ENCODE measurements at regions not wholly inside any gene's neighbourhood (a gene's known extent, or its start where the extent isn't known, plus 50 kb on each side); places are given as distances from the start of the nearest gene placed in this dataset.

DNA sequence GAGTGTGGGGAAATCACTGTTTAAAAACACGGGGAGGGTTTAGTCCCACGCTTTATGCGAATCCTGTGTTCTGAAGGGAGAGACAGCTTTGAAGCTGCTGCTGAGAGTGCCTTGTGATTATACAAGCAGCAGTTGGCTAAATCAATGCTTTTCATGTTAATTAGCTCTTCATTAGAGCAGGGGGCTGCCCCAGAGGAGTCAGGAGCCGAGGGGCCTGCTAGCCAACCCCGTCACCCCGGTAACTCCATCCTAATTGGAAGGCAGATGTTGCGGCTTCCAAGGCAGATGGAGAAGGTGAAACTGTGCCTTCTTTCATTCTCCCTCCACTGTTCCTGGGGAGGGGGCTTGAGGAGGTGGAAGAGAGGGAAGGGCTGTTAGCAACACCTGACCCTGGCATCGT is 92.4 kb upstream of the ANKRD34C start:
- intact Hi-C loops (cut with DNase I), result no loop called here
- no peak for DNase-seq (ENCODE audit: low spot score)

DNA sequence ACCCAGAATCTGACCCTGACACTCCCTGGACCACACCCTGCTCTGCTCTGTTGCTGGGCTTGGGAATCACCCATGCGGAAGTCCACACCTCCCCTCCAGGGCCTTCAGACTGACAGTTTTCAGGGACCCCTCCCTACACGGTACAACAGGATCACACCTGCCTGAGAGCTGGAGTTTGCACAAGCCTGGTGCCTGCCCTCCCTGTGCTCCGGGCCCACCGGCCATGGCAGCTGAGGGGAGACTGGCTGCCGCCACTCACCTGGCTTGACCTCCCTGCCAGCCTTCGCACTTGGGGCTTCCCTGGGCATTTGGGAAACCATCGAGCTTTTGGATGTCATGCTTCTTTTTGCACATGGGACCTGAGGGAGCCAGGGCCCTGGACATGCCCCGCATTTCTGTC is 95.9 kb upstream of the ANKRD34C start:
- peak; percentile 53 for DNase-seq (ENCODE audit: low spot score)
- intact Hi-C loops (cut with DNase I), result no loop called here

DNA sequence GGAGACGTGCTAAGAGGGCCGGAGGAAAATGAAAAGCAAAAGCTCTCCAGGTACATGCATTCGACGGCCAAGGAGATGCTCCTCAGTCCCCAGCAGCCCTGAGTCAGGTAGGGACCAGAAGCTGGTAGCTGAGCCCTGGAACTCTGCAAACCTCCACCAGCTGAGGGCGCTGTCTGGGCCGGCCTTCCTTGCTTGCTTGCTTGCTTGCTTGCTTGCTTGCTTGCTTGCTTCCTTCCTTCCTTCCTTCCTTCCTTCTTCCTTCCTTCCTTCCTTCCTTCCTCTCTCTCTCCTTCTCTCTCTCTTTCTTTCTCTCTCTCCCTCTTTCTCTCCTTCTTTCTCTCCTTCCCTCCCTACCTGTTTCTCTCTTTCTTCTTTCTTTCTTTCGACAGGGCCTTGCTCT is 94.6 kb upstream of the RASGRF1 start:
- intact Hi-C loops (cut with DNase I), result loop anchor here (2.0 kb wide), 1 partner anchor 274 kb away; no protein-coding TSS in a partner anchor
- peak; percentile 70 for DNase-seq (ENCODE audit: low spot score)

GRCh38 chr15:79184465-79184892 is 93.9 kb upstream of the RASGRF1 start:
- intact Hi-C loops (cut with DNase I), result loop anchor here (1.0 to 2.0 kb wide), 2 partner anchors 156 to 274 kb away; no protein-coding TSS in a partner anchor
- peak; percentile 71 for DNase-seq (ENCODE audit: low spot score)

DNA sequence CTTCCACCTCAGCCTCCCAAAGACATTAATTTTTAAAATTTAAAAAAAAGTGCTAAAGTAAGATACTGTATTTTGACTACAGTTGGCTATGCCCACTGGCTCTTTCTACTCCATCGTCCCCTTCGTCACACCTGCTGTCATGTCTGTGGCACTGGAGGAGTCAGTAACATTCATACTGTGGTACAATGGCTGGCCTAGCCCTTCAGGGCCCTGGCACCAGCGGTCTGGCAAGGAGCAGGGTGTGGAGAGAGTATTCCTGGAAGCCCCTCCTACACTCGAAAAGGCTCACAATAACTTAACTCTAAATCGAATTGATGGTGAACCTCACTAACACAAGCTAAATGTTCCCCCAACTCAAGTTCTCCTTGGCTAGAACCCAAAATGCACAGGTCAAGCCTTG is 89.7 kb upstream of the RASGRF1 start:
- DNase-seq (ENCODE audit: low spot score), result peak; percentile 55
- intact Hi-C loops (cut with DNase I), result no loop called here

DNA sequence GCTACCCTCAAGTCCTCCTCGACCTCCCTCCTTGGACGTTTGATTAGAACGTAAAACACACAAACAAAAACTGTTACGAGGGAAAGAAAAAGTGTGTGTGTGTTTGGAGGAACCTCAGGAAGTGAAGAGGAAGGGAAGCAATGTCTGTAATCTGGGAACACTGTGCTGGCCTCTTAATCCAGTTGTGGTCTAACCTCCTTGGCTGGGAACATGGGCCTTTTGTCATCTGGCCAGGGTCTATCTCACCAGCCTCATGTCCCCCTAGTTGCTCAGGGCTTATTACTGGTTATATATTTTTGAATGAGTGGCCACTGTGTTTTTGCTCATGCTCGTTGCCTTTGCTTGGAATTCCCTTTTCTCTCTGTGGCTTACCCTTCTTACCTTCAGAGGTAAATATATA is 89.0 kb upstream of the RASGRF1 start:
- peak; percentile 19 for DNase-seq (ENCODE audit: low spot score)
- intact Hi-C loops (cut with DNase I), result no loop called here

GRCh38 chr15:79179108-79179561 is 88.6 kb upstream of the RASGRF1 start:
- intact Hi-C loops (cut with DNase I), result no loop called here
- DNase-seq (ENCODE audit: low spot score), result peak; percentile 72

DNA sequence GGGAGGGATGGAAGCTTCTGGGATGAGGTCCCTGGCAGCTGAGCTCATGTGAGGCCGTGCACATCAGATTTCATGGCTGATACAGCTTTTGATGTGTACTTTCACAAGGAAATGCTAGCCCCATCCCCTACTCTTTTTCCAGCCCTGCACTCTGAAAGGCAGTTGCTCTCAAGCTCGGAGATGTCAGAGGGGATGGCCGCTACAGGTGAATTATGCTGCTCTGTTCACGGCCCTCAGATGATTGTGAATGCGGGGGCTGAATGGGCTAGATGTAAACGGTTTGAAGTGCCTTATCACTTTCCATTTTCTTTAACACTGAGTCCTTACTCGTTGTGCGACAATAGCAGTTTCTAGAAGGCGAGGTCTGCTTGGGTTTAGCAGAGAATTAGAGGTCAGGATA is 88.0 kb upstream of the RASGRF1 start:
- intact Hi-C loops (cut with DNase I), result no loop called here
- peak; percentile 12 for DNase-seq (ENCODE audit: low spot score)

- intact Hi-C loops (cut with DNase I), result no loop called here
- peak; percentile 53 for DNase-seq (ENCODE audit: low spot score)
These were observed 85.6 kb upstream of the RASGRF1 start for GRCh38 chr15:79176151-79176550.

DNA sequence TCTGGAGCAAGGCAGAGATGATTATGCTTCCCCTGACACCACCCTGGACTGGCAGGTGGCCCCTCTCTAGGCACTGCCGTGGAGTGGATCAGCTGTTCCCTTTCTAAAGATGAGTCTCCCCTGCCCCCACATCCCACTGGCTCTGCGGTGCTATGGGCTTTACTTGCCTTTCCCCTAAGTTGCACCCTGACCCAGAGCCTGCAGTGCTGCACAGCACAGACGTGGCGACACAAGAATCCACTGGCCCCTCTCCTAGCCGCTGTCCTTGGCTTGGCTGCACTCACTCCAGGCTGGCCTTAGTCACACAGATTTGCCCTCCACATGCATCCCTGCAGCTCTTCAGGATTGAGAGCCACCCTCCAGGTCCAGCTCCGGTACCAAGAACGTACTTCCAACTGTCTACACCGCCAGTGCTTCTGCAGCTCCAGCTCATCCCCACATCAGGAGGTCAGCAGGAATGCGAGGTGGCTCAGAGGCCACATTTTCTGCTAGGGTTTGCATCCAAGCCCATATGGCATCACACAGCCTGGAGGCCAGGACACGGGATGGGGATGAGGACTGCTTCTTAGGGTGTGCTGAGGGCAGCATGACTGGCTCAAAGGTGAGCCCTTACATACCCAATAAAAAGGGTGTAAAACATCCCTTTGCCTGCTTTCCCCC is 82.4 kb upstream of the RASGRF1 start:
- intact Hi-C loops (cut with DNase I), result no loop called here
- peak; percentile 47 for DNase-seq (ENCODE audit: low spot score)

GRCh38 chr15:79172032-79172481 is 81.5 kb upstream of the RASGRF1 start:
- intact Hi-C loops (cut with DNase I), result no loop called here
- no peak for DNase-seq (ENCODE audit: low spot score)

DNA sequence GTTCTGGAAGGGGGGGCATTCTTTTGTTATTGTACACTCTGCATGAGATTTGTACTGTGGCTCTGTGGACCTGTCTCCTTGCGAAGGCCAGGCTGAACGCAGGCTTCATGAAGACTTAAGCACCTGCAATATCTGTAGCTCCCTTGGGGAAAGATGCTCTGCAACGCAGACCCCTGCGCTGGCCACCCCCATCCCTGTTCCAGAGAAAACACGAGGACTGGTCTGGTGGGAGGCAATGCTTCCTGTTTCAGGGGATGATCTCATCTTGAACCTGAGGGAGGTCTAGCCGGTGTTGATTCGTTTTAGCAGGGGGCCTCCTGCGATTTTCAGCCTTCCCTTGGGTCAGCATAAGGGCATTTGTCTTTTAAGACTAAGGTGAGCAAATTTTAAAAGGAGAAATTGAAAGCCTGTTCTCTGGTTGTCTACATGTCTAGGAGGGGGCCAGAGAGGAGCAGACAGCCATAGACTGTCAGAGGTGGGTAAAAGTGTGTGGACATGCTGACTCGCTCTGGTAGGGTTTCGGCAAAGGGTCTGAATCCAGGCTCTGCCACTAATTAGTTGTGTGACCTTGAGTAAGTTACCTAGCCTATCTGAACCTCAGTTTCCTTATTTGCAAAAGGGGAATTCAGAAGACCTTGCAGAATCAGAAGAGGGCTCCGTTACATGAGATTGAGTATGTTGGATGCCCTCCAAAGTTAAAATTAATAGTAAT is 80.9 kb upstream of the RASGRF1 start:
- intact Hi-C loops (cut with DNase I), result no loop called here
- peak; percentile 54 for DNase-seq (ENCODE audit: low spot score)

- DNase-seq (ENCODE audit: low spot score), result no peak
- intact Hi-C loops (cut with DNase I), result no loop called here
These were observed 79.7 kb upstream of the RASGRF1 start for GRCh38 chr15:79170256-79170664.

- intact Hi-C loops (cut with DNase I), result no loop called here
- DNase-seq (ENCODE audit: low spot score), result no peak
These were observed 79.0 kb upstream of the RASGRF1 start for GRCh38 chr15:79169526-79170133.

DNA sequence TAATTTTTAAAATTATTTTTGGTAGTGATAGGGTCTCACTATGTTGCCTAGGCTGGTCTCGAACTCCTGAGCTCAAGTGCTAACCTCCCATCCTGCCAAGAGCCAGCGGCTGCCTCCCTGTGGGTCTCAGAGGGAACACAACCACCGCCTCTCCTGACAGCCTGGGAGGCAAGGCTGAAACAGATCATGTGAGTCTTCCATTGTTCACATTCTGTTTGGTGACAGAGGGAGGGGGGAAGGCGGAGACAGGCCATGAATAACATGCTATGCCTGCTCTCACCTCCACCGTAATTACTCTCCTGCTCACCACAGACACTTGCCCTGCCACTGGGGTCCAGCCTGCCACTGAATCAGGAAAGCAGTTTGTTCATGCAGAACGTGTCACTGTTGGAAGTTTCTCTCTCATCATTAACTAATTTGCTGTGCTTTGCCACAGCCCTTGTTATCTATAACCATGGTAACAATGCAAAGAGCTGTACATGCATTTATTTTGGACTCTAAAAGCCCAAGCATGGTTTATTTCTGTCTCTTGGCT is 78.4 kb upstream of the RASGRF1 start:
- peak; percentile 70 for DNase-seq (ENCODE audit: low spot score)
- intact Hi-C loops (cut with DNase I), result no loop called here

DNA sequence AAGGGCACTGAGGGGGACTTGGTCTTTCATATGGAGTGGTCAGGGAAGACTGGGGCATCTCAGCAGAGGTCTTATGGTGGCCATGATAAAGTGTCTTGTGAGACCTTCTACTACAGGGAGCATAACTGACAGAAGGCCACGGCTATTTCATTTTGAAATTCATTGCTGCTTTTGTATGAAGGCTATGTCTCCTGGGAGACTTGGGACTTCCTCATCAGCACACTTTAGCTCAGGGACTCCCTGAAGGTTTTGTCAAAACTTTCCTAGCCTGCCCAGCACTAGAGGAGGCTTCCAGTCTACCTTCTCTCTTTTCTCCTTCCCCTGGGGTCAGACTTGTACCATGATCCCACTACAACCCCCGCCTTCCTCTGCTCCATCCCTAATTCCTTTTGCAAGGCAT is 77.2 kb upstream of the RASGRF1 start:
- no peak for DNase-seq (ENCODE audit: low spot score)
- intact Hi-C loops (cut with DNase I), result no loop called here

DNA sequence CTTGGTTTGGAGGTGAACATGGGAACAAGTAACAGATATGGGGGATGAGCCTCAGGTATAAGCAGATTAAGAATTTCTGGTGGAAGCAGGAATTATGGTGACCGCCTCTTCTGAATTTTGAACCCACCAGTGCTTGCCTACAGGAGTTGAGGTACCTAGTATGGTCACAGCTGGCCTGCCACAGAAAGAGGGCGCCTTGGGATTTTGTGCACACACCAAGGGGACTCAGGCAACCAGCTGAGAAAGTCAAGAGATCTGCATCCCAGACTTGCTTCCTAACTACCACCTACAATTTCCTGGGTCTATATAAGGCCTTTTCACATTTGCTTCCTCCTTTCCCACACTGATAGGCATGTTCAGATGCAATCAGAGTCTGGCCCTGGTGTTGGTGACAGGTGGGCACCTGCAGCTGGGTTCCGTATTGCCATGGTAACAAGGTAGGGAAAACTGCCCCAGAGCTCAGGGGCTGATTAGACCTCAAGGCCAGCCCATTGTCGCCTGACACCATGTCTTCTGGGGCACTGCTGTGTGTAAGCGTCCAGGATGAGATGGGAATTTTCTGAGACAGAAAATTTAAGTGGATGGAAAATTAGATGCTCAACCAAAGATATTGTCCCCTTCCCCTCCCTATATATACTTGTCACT is 75.9 kb upstream of the RASGRF1 start:
- intact Hi-C loops (cut with DNase I), result no loop called here
- DNase-seq (ENCODE audit: low spot score), result no peak

GRCh38 chr15:79164465-79164864 is 73.9 kb upstream of the RASGRF1 start:
- intact Hi-C loops (cut with DNase I), result no loop called here
- DNase-seq (ENCODE audit: low spot score), result no peak

- no peak for DNase-seq (ENCODE audit: low spot score)
- intact Hi-C loops (cut with DNase I), result no loop called here
These were observed 73.5 kb upstream of the RASGRF1 start for GRCh38 chr15:79164043-79164442.

GRCh38 chr15:79163395-79163794 is 72.8 kb upstream of the RASGRF1 start:
- intact Hi-C loops (cut with DNase I), result no loop called here
- no peak for DNase-seq (ENCODE audit: low spot score)
